ENCODE measurements at regions not wholly inside any gene's neighbourhood (a gene's known extent, or its start where the extent isn't known, plus 50 kb on each side); places are given as distances from the start of the nearest gene placed in this dataset.

GRCh38 chr7:25361387-25361786 lies 133.1 kb upstream of the NPVF start:
- no peak for DNase-seq (ENCODE audit: low read depth)

GRCh38 chr7:25361863-25362262 lies 133.6 kb upstream of the NPVF start:
- no peak for DNase-seq (ENCODE audit: low read depth)

GRCh38 chr7:25368599-25369201 lies 140.4 kb upstream of the NPVF start:
- no peak for DNase-seq (ENCODE audit: low read depth)

GRCh38 chr7:25369786-25370185 lies 141.5 kb upstream of the NPVF start:
- DNase-seq (ENCODE audit: low read depth), result no peak

- DNase-seq (ENCODE audit: low read depth), result no peak
Observed at GRCh38 chr7:25371972-25372371, 143.7 kb upstream of the NPVF start.

- no peak for DNase-seq (ENCODE audit: low read depth)
Observed at GRCh38 chr7:25375805-25376600, 147.7 kb upstream of the NPVF start.

- no peak for DNase-seq (ENCODE audit: low read depth)
Observed at GRCh38 chr7:25379351-25380300, 151.3 kb upstream of the NPVF start.

GRCh38 chr7:25381818-25382589 lies 153.7 kb upstream of the NPVF start:
- no peak for DNase-seq (ENCODE audit: low read depth)

- DNase-seq (ENCODE audit: low read depth), result no peak
Observed at GRCh38 chr7:25382869-25383268, 154.6 kb upstream of the NPVF start.

GRCh38 chr7:25383402-25383801 lies 155.1 kb upstream of the NPVF start:
- no peak for DNase-seq (ENCODE audit: low read depth)

- DNase-seq (ENCODE audit: low read depth), result no peak
Observed at GRCh38 chr7:25384788-25385505, 156.7 kb upstream of the NPVF start.

- no peak for DNase-seq (ENCODE audit: low read depth)
Observed at GRCh38 chr7:25385506-25386136, 157.3 kb upstream of the NPVF start.

GRCh38 chr7:25386311-25386744 lies 158.0 kb upstream of the NPVF start:
- no peak for DNase-seq (ENCODE audit: low read depth)

- no peak for DNase-seq (ENCODE audit: low read depth)
Observed at GRCh38 chr7:25388681-25389080, 160.4 kb upstream of the NPVF start.

- DNase-seq (ENCODE audit: low read depth), result no peak
Observed at GRCh38 chr7:25389489-25390106, 161.3 kb upstream of the NPVF start.

- no peak for DNase-seq (ENCODE audit: low read depth)
Observed at GRCh38 chr7:25391295-25391861, 163.1 kb upstream of the NPVF start.

GRCh38 chr7:25391961-25392587 lies 163.8 kb upstream of the NPVF start:
- DNase-seq (ENCODE audit: low read depth), result no peak

GRCh38 chr7:25392588-25393338 lies 164.5 kb upstream of the NPVF start:
- no peak for DNase-seq (ENCODE audit: low read depth)

- no peak for DNase-seq (ENCODE audit: low read depth)
Observed at GRCh38 chr7:25395976-25396375, 167.7 kb upstream of the NPVF start.

Measured in stimulated activated CD8-positive, alpha-beta memory T cell treated with anti-CD3 and anti-CD28 coated beads, Interleukin-12 subunit alpha, Interleukin-12 subunit beta, amount 100 ng/mL, for 4 hours (primary cell).